GM18868 (cell line): ENCODE measurements at regions not wholly inside any gene's neighbourhood (a gene's known extent, or its start where the extent isn't known, plus 50 kb on each side); places are given as distances from the start of the nearest gene placed in this dataset.
"Not testable (repeated sequence)": the region's sequence is repeated elsewhere in the genome, so short reads cannot be mapped to it uniquely, and the experiment has no call there.

ENCODE experiments used
- ATAC-seq: cut with Tn5 transposase; IDR thresholded peaks from one replicate; pipeline ENCODE4 v1.9.1; 2021; ENCODE audit warnings: mild to moderate bottlenecking, moderate library complexity; ENCODE audit not compliant: unreplicated experiment

DNA sequence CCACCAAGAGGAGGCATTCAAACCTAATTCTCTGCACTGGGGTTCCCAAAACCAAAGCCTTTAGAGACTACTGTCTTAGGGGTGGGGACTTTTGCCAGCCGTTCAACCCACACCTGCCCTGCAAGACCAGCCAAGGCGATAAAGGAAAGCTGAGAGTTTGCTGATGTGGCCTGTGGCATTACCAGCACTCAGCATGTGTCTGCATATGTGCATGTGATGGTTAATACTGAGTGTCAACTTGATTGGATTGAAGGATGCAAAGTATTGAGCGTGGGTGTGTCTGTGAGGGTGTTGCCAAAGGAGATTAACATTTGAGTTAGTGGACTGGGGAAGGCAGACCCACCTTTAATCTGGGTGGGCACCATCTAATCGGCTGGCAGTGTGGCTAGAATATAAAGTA lies 474.2 kb downstream of the MED10 start:
- no peak for ATAC-seq

GRCh38 chr5:5902678-5903646 lies 475.4 kb downstream of the MED10 start:
- no peak for ATAC-seq

DNA sequence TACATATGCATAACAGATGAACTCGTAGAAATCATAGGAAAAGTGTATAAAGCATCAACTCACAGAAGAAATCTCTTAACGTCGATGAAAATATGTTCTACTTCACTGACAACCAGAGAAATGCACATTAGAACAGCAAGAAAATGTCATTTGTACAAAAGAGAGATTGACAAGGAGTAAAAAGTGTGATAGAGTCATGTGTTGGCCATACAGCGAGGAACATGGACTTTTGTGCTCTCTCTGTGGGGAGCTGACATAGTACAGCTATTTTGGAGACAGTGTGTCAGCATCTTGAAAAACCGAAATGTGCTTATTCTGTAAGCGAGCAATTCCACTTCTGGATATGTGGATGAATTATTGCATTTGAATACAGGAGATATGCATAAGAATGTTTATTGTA lies 477.9 kb downstream of the ICE1 start:
- ATAC-seq: no peak

DNA sequence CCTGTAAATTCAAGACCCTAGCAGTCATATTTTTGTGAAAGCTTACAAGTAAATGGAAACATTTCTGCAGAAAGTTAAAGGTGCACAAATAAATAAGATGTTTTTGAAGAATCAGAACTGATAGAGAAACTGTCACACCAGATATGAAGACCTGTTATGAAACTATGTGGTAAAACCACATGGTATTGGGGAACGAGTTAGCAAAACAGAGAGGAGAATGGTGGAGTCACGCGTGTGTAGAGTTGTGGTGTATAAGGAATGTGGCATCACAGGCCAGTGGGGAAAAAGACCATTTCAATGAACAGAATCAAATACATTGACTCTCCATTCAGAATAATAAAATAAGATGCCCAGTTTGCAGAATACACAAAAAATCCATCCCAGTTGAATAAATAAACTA lies 477.2 kb downstream of the ICE1 start:
- no peak for ATAC-seq

DNA sequence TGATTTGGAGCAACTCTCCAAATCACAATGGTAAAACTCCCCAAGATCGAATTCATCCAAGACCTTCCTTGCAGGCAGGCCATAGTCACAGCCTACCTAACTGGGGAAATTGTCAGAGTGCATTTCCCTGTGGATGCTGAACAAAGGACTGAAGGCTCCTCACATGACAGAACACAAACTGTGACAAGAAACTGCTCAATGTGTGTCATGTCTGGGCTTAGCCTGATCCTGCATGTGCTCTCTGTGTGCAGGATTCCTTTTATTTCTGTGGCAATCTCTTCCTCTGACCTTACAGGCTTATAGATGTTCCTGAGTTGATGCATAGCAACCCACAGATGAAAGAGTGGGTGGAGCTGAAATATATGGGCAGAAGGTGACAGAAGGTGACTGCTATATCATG lies 465.8 kb downstream of the ICE1 start:
- no peak for ATAC-seq

DNA sequence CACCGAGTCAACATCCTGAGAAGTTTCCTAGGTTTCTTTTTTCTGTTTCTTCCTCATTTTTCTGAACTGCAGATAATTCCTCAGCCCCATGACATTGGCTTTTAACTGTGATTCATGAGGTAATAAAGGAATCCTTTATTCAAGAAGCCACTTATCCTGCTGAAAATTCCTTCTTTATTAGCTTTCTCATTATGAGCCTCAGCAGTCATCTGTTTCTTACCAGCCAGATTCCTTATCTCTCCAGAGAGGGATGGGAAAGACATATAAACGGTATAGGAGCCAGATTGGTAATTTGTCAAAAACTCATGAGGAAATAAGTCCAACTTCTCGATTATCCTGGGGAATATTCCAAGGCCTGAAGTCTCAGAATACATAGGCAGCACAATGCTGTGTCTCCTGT lies 465.4 kb downstream of the ICE1 start:
- no peak for ATAC-seq

DNA sequence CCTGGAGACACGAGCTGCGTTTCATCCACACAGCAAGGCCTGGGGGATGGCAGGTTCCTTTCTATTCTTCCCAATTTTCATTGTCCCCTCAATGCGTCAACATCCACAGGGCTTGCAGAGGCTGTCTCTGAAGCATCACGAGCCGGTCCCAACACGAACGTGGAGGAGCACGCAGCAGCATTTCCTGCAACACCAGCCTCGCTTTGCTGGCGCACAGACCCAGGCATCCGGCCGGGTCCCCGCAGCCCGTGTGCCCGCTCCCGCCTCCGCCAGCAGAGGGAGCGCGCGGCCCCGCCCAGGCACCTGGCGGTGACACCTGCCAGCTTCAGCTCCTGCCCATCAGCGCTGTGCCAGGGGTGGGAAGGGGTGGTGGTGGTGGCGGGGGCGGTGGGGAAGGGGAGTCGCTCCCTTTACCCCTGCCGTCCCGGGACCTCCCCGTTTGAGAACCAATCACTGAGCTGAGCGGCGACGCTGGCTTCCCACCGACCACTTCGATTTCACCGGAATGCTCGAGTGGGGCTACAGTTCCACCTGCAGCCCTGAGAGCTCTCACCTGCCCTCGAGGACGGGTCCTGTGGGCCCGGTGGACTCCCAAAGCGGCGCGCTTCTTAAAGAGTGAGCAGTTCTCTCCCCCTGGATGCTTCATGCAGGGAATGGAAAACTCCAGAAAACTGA lies 464.5 kb downstream of the ICE1 start:
- peak; percentile 84 for ATAC-seq

DNA sequence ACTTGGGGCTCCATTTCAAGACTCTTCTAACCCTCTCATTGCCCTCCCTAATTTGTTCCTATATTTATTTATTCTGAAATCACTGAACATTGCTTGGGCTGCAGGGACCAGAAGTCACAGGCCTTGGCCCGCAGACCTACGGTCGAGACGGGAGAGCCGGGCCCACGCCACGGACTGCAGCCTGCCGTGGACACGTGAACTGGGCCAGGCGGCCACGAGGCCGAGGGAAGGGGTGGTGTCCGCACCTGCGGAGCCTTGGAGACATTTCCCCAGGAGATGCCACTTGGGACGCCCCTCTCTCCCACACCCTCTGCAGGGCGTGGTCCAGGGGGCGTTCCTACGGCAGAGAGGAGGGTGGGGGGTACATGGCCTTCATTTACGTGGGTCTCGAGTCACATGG lies 463.9 kb downstream of the ICE1 start:
- no peak for ATAC-seq

GRCh38 chr5:5885782-5886181 lies 463.3 kb downstream of the ICE1 start:
- ATAC-seq: no peak

DNA sequence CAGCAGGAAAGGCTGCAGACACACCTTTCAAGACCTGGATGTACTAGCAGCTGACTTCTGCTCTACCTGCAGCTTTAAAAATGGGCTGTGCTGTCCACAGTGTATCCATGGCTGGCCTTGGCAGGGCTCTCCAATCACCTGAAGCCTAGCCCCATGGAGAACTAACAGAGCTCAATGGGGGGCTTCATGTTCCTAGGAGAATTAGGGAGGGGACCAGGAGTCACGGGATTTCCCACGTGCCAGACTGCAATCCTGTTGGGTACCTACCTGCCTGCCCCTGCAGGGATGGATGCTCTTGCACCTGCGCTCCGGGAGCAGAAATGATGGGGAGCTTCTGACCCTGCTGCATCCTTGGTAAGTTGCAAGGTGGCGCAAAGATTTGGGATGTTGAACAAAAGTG lies 462.1 kb downstream of the ICE1 start:
- no peak for ATAC-seq

GRCh38 chr5:5883562-5883961 lies 461.1 kb downstream of the ICE1 start:
- no peak for ATAC-seq

DNA sequence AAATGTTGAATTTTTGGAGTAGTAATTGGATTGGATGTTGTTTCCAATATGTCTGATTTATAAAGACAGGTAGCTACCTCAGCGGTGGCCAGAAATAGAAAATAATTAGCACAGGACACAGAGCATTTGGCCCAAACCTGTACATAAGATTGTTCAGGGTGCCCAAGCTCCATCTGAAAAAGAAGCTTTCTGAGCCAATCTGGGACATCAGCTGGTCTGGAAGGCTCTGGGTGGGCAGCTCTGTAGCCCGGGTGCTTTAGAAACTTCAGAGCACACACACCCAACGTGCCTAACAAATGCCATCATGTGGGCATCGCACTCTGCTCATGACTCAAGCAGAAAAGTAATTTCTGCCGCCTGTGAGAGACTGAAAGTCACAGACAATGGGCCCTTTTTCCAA lies 460.7 kb downstream of the ICE1 start:
- no peak for ATAC-seq

GRCh38 chr5:5882706-5883105 lies 460.2 kb downstream of the ICE1 start:
- ATAC-seq: no peak

- ATAC-seq: peak; percentile 57
Measured at GRCh38 chr5:5881294-5881693, 458.8 kb downstream of the ICE1 start.

DNA sequence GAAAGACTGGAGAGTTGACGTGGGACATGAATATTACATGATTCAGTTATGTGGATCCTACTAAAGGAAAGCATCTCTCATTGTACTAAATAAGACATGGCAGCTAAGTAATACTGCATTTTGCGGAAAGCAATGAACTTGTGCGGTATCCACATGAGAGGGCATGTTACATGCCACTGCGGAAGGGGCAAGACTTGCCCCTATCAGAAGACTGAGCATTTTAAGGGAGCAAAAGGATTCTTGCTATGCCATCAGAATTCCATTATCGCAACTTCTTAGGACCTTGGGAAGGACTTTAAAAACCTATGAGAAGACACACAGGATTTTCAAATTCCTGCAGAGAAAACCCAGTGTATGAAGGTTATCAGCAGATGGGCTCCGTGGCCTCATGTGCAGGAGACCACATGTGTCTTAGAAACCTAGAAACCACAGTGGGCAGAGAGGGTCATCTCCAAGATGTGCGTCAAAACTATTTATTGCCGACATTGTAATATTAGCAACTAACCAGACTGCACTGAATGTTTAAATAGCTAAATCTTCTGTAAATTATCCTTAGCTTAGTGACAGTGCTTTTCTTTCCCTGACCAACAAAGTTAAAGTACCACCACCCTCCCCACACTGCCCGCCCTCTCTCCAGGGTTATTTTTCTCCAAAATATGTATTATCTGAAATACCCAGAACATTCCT lies 457.7 kb downstream of the ICE1 start:
- ATAC-seq: no peak

- no peak for ATAC-seq
Measured at GRCh38 chr5:5857396-5857795, 434.9 kb downstream of the ICE1 start.

DNA sequence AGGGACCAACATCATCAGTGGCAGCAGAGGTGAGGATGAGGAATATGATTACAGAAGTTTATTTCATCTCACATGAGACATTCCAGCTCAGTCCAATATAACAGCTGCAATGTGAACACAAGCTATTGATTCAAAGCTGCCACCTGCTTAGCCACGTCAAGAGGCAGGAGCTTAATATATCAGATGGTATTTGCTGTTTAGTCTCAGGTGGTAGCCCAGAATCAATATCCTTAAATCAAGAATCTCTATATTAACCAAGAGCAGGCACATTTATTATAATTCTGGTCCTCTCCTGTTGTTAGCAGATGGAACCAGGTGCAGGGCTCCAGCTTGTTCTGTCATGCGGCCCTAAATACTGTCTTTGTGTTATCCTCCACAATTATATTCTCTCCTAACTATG lies 431.6 kb downstream of the ICE1 start:
- ATAC-seq: no peak

DNA sequence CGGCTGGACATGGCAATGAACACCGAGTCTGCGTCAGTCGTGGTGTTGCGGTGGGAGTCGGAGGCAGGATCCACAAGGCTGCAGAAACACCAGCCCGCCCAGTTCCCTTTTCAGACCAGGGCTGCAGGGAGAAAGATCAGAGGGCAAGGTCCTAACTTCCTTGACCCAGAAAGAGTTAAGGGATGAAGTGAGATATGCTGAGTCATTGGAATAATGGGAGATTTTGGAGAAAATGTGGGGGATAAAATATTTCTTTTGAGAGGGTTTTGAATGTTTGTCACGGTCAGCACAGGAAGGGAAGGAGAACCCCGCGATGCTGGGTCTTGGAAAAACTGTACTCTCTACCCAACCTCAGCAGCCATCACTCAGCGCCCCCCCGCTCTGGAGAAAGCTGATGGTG lies 416.0 kb downstream of the ICE1 start:
- no peak for ATAC-seq

DNA sequence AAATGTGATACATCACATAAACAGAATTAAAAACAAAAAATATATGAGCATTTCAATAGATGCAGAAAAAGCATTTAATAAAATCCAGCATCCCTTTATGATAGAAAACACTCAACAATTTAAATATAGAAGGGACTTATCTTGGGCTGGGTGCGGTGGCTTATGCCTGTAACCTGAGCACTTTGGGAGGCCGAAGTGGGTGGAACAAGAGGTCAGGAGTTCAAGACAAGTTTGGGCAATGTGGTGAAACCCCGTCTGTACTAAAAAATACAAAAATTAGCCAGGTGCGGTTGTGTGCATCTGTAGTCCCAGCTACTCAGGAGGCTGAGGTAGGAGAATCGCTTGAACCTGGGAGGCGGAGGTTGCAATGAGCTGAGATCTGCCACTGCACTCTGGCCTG lies 409.1 kb downstream of the ICE1 start:
- ATAC-seq: not testable (repeated sequence)

GRCh38 chr5:5828619-5829018 lies 406.1 kb downstream of the ICE1 start:
- ATAC-seq: no peak

- no peak for ATAC-seq
Measured at GRCh38 chr5:5826911-5827310, 404.4 kb downstream of the ICE1 start.
